H54 (cell line): ENCODE measurements at regions not wholly inside any gene's neighbourhood (a gene's known extent, or its start where the extent isn't known, plus 50 kb on each side); places are given as distances from the start of the nearest gene placed in this dataset.
A peak's percentile ranks its signal among the peaks of the same experiment; 100 is the strongest.

Experiments used
- DNase-seq: peaks from one replicate; pipeline ENCODE4 v3.0.0; 2011; ENCODE audit warnings: low spot score, mixed read lengths; ENCODE audit not compliant: insufficient read length
- FAIRE-seq: peaks from 3 replicates; lab custom pipeline; 2011; peaks lifted over from hg19 to GRCh38; lab: Jason Lieb, UNC
- POLR2A ChIP-seq: IDR thresholded peaks from 2 replicates; pipeline ENCODE4 v1.6.1; 2011; ENCODE audit warnings: low read depth, mild to moderate bottlenecking, low read length

GRCh38 chr13:67318860-67319259 lies 88.7 kb upstream of the PCDH9 start:
- no peak for FAIRE-seq

GRCh38 chr13:67318398-67318797 lies 88.3 kb upstream of the PCDH9 start:
- FAIRE-seq (no peak), DNase-seq (no peak)
- TF ChIP-seq POLR2A = no peak

More at GRCh38 chr13:67318860-67319259, 88.7 kb upstream of the PCDH9 start:
- TF ChIP-seq POLR2A = no peak
- no peak for DNase-seq

DNA sequence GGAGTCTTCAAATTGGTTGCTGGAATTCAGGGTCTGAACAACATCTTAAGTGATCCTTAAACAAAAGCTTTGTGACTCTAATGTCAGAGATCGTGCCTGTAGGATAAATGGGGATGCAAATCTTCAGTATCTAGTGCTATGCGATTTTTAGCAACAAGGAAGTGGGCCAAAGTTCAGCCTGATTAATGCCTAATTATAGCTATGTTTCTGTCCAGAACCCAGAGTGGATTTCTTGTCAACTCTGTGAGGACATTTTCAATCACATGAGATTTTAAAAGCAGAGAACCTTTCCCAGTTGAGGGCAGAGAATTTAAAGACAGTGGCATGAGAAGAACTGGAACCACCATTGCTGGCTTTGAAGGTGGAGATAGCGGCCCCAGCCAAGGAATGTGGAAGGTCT lies 84.3 kb upstream of the PCDH9 start:
- no peak for TF ChIP-seq POLR2A
- no peak for DNase-seq
- FAIRE-seq = peak; percentile 20

DNA sequence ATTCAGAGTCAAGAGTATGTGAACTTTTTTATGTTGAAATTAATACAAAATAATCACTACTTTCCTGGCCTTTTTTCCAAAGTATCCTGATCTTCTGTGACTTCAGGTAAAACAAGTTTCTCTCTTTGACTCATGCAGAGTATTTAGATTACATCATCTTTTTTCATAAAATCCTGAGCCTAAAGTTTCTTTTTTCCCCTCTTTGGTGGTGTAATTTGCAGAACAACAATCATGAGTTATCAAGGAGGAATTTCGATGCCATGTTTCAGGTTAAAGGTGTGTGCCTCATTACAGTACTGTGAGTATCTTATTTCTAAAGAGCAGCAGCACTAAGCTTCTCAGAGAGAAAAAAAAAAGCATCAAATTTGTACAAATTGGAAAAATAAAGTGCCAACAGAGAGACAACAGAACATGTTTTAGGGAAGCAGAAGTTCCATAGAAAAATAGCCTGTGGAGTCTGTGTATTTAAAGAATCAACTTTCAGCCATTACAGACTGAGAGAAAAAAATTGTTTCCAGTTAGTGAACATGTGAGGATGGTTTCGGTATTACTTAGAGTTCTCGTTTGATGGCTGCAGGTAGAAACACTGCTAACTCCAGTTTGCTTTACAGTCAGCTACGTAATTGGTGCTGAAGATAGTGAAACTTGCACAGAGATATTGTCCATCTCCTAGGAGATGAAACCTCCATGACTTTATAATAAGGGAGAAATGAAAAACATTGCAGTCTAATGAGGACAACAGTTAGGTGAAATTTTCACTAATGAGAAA lies 78.1 kb upstream of the PCDH9 start:
- no peak for DNase-seq
- TF ChIP-seq POLR2A = no peak

GRCh38 chr13:67306742-67307141 lies 76.6 kb upstream of the PCDH9 start:
- DNase-seq (no peak), FAIRE-seq (no peak)
- no peak for TF ChIP-seq POLR2A

More for the DNA sequence above, 78.1 kb upstream of the PCDH9 start:
- no peak for FAIRE-seq

DNA sequence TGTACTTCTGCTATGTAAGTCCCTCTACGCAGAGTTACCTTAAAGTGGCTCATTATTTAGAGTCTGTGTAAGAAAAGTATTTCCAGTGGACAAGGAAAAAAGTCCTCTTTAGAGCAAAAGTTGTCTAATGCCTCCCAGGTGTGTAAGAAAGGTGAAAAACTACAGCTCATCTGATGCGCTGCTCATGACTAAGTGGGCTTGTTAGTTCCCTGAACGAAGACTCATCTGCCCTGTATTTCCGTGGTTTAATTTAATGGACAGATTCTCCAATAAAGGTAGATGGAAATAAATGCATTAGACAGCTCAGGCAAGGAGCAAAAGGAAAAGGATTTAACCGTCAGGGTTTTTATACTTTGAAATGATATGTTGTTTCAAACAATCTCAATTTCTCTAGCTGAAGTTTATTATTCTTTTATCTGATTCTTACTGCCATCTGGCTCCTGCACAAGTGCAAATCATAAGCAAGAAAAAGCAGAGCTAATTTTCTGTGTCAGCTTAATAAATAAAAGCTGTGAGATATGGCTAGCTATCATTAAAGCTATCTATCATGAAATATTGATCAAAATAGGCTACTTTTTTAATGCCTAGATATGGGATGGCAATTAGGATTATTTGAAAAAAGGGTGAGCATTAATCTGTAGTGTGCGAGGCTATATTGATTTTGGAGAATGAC lies 73.7 kb upstream of the PCDH9 start:
- DNase-seq = no peak

GRCh38 chr13:67299751-67300150 lies 69.6 kb upstream of the PCDH9 start:
- DNase-seq (no peak), FAIRE-seq (no peak)
- no peak for TF ChIP-seq POLR2A

More for the DNA sequence above, 73.7 kb upstream of the PCDH9 start:
- no peak for FAIRE-seq
- no peak for TF ChIP-seq POLR2A

DNA sequence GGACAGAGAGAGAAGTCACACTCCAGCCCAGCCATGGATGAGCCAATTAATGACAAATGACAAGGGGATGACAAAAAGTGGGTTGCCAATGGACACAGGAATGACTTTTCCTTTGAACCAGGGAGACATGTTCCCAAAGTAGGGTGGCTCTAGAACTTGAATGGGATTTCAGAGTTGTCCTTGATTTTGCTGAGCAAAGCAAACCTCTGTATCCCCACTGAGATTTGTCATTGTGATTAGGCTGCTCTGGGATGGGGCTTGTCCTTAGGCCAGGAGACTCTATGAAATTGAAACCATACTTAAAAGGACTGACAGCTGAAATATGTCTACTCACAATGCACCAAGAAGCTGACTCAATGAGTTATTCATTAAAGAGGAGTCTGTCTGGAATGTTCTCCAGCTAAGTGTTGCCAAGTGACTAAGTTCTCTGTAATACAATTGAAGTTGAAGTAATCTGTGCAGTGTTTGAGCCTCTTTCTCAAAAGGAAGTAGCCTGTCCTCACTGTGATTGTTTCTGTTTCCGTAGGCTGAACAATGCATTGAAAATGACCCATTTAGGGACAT lies 69.0 kb upstream of the PCDH9 start:
- no peak for TF ChIP-seq POLR2A
- FAIRE-seq (no peak), DNase-seq (no peak)

- DNase-seq (no peak), FAIRE-seq (no peak)
- no peak for TF ChIP-seq POLR2A
Measured at GRCh38 chr13:67298297-67298696, 68.2 kb upstream of the PCDH9 start.

DNA sequence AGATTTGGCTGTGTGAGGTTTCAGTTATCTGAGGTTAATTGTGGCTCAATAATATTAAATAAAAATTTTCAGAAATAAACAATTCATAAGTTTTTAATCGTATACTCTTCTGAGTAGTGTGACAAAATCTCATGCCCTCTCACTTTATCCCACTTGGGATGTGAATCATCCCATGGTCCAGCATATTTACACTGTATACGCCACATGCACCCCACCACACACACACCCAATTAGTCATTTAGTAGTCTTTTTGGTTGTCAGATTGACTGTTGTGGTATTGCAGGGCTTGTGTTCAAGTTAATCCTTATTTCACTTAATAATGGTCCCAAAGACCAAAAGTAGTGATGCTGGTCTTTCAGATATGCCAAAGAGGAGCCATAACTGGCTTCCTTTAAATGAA lies 66.4 kb upstream of the PCDH9 start:
- FAIRE-seq = no peak
- DNase-seq = no peak
- TF ChIP-seq POLR2A = no peak

DNA sequence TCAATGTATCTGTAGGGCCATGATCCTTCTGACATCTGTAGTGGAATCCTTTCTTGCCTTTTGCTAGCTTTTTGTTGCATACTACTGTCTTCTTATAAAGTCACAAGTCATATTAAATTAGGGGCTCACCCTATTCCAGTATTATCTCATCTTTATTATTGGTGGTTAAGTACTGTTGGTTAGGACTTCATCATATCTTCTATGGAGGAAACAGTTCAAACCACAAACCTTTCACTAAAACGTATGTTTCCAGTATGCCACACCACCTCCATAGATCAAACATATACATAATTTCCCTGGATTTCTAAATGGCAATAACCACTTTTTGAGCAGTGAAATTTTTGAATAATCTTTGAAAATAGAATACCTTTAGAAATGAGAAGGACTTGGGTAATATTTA lies 62.8 kb upstream of the PCDH9 start:
- no peak for DNase-seq
- no peak for TF ChIP-seq POLR2A
- FAIRE-seq = no peak

- no peak for FAIRE-seq
- no peak for DNase-seq
- TF ChIP-seq POLR2A = no peak
Measured at GRCh38 chr13:67285611-67286010, 55.5 kb upstream of the PCDH9 start.

DNA sequence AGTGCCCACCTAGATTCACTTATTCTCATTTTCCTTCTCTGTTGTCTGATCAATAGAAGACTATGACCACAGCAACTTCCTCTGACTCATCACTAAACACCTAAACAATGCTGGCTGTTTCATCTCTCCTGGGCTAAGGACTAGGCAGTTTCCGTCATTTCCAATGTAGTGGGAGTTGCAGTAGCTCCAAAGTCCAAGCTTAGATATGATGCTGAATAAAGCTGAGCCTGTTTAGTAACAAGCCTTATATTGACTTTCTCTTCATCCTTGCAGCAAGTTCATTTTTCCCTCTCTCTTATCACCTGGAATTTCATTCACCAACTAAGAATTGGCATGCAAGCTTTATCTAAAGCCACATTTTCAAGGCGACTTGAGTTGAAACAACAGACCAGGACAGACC lies 53.5 kb upstream of the PCDH9 start:
- DNase-seq = peak; percentile 2
- FAIRE-seq = no peak
- TF ChIP-seq POLR2A = no peak

DNA sequence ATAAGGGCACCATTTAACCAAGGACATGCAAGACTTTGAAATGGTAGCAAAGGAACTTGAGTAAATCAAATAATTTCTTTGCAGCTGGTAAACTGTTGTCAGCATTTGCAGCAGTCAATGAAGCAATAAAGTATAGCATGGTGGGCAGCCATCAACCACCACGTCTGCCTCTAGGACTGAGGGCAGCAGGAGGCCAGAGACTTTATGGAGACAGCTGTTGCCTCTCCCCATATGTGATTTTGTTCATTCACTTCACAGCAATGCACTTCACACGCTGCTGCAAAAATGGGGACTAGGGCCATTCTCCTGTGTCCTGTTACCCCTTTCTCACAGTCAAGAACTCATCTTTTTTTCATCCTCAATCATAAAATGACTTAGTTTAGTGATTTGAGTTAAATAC lies 51.3 kb upstream of the PCDH9 start:
- no peak for TF ChIP-seq POLR2A
- DNase-seq = no peak
- no peak for FAIRE-seq
